GM18498 (cell line): ENCODE measurements at regions not wholly inside any gene's neighbourhood (a gene's known extent, or its start where the extent isn't known, plus 50 kb on each side); places are given as distances from the start of the nearest gene placed in this dataset.

Experiments used
- ATAC-seq: cut with Tn5 transposase; IDR thresholded peaks from one replicate; pipeline ENCODE4 v1.9.1; 2021; ENCODE audit warnings: mild to moderate bottlenecking, moderate library complexity; ENCODE audit not compliant: unreplicated experiment

DNA sequence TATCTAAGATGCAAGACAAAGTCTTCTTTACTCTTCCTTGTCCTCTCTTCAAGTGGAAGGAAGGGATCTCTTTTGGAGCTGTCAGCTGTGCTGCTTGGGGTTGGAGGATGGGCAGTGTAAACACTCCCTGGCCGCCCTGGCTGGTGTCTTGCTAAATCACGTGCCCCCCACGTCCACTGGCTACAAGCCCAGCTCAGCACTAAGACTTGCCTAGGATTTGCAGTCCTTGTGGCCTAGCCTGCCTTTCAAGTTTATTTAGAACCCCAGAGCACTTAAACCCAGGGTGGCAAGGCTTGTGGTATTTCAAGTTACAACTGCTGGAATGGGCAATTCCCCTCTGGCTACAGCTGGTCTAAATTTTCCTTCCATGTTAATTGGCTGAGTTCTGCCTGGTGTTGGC lies 272.4 kb upstream of the MYO3A start:
- ATAC-seq, result no peak

DNA sequence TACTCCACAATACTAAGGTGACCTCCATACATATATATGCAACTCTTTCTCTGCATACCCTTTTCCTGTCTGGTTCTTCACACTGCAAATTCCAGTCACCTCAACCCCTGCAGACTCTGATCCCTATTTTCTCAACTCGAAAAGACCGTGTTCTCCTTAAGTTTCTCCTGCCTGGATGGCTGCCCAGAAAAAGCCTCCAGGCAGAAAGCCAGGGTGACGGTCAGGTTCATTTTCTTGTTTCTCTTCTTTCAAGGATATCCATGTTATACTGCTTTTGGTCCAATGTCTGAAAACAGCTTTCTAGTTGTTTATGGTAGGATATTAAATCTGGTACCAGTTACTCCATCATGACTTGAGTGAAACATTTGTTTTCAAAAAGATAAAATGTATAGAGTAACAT lies 267.8 kb upstream of the MYO3A start:
- no peak for ATAC-seq

DNA sequence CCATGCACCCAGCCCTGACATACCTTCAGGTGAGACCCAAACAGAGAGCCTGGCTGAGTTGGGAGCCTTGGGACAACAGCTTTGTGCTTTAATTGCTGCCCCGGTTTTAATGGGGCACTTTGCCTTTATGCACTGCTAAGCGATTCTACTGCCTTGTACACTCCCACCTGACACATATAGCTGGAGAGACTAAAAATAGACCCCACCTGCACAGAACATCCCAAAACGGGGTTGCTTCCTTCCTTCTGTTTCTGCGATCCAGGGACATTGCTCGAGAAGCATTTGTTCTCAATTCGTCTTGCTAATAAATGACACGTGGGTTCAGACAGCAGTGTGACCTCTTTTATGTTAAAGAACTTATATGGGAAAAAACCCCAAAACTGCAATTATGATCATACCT lies 258.8 kb upstream of the MYO3A start:
- no peak for ATAC-seq

DNA sequence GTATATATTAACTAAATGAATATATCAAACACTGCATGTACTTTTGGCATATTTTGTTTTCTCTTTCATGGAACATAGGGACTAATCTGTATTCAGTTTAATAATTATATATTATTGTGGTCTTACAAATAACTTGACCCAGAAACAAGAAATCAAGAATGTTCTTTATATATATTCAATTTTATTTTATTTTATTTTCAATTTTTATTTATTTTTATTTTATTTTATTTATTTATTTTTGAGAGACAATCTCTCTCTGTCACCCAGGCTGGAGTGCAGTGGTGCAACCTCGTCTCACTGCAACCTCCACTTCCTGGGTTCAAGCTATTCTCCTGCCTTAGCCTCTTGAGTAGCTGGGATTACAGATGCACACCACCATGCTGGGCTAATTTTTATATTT lies 258.4 kb upstream of the MYO3A start:
- no peak for ATAC-seq

DNA sequence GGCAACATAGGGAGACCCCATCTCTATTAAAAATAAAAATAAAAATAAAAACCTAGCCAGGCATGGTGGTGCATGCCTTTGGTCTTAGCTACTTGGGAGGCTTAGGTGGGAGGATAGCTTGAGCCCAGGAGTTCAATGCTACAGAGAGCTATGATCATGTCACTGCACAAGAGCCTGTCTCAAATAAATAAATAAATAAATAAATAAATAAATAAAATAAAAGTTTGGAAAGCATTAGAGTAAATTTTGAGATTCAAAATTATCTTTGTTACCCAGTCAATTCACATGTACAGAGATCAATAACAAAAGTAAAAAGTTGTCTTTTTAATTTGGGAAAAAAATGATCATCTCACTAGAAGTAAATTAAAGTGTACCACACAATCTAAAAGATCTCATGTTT lies 255.8 kb upstream of the MYO3A start:
- ATAC-seq, result no peak

DNA sequence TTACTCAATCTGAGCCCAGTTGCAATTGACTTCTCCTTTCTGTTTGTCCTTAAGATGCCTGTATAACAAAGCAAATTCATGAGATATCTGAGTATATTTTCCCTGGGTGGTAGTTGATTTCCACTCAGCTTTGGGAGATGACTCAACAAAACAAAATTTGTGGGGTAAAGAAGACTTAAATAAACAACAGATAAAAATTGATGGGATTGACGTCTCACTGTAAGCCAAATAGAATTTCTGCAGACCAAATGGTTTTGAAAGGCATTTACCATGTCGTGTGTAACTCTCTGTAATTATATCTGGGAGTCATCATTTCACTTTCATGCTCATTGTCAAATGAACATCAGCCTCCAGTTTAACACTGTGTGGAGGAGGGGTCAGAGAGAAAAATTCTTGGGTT lies 255.4 kb upstream of the MYO3A start:
- ATAC-seq, result no peak

DNA sequence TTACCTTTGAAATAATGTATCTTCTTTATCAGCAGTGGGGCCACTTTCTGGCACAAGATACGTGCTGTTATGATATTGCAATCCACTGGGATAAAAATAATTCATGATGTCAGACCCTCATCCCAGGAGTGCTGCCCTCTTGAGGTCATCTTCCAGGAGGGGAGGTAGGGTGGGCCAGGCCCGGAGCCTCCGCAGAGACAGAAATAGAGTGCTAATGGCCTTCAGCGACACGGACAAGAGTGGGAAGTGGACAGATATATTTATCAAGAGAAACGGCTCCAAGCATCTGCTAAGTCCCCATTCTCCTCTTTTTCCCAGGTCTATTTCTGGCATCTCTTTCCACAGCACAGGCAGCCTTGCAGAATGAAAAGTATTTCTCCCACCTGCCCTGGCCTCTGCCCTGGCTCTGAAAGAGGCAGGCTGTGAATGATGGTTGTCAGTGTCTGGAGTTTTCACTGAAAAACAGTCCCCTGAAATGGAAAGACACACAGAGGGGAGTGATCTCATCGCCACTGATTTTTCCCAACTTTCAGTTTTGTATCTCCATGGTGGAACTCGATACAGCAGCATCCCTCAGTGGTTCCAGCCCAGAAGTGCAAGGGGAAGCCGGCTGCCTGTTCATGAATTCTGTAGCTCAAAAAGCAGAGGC lies 251.7 kb upstream of the MYO3A start:
- no peak for ATAC-seq

DNA sequence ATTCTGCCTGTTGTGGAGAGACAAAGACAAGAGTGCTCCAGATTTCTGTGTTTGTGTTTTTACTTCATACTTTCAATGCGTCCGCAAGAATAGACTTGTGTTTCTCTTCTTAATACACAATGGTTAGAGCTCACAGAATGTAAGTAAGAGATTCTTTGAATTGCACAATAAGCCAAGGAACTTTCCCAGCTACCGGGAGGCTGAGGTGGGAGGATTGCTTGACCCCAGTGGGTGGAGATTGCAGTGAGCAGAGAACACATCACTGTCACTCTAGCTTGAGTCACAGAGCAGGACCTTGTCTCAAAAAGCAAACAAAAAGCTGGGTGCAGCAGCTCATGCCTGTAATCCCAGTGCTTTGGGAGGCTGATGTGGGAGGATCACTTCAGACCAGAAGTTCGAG lies 250.7 kb upstream of the MYO3A start:
- no peak for ATAC-seq

DNA sequence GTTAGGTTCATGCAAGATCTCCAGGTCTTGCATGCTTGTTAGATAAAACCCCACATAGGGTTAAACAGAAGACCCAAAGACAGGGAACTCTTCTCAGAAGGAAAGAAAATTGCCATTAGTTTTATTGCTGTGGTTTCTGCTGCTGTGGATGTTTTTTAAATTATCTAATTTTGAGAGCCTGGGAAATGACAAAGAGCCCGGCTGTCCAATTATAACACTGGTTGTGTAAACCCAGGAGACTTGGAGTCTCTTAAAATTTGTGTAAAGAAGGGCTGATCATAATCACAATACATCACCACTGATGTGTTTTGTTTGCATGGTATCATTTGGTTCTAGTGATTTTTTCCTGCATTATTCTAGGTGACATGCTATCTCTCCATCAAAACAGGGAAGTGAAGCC lies 246.5 kb upstream of the MYO3A start:
- ATAC-seq, result no peak

DNA sequence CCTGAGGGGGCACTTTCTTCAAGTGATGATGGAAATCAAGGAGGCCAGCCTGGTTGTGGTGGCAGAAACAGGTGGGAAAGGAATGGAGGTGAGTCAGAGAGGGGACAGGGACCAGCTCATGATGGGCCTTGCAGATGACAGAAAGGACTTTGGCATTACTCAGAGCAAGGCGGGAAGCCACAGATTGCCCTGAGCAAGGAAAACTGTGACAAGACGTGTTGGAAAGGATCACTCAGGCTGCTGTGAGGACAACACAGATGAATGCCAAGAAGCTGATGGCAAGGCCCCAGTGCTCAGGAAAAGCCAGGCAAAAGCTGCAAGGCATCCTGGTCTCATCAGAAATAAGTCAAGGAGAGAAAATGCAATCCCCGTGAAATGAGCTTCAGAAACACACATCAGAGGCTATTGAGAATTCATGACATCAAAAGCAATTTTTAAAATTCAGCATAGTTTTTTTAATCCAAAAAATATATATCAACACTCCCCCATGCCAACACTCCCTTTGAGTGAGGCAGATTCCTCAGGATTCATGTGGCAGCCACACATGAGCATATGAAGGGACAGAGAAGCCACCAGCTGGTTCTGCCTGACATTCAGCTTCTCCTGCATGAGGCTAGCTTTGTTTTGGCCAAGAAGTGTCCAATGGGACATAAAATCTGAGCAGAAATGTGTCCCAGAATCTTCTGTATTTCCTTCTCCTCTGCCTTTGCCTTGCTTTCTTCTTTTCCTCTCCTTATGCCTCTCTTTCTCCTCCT lies 244.5 kb upstream of the MYO3A start:
- no peak for ATAC-seq

DNA sequence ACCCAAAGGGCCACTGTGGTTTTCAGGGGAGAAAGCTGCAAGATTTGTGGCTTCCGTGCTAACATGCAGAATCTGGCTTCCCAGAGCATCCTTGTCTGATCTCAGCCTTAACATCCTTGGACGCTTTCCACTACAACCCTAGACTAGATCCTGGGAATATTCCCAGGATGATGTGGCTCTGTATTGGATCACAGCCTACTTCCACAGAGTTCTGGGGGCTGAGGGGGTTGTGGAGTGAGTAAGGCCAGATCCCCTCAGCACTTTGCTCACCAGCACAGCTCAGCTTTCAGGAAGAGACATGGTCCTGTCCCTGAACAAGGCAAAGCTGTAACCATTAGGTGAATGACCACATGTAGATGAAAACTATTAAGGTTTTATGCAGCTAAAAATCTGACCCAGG lies 241.3 kb upstream of the MYO3A start:
- ATAC-seq, result no peak

DNA sequence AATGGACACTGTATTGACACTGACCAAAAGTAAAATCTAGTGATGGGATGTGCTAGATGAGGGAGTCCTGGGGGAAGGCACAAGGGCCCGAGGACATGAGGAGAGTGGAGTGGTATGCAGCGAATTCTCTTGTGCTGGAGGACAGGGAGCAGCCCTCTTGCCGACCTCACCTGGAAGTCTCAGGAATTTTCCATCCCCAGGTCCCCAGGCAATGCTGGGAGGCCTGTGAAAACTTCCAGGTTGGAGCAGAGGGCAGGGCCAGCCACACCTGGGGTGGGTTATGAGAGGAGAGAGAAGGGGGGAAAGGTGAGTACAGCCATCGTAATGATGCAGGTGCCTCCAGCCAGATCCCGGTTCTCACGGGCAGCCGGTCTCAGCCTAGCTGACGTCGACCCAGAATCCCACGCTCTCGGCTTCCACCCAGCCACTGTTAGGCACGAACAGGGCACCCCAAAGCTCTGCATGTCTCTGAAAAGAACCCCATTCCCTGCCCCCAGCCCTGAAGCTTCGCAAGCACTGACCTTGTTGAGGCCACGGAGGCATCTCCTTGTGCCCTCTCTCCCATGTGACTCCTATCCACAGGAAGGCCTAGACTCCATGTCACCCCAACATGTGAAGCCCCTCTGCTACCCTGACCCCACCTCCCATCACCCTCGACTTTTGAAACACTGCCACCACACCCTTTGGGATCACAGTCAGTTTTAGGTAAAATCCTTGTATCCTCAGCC lies 239.7 kb upstream of the MYO3A start:
- ATAC-seq, result no peak

DNA sequence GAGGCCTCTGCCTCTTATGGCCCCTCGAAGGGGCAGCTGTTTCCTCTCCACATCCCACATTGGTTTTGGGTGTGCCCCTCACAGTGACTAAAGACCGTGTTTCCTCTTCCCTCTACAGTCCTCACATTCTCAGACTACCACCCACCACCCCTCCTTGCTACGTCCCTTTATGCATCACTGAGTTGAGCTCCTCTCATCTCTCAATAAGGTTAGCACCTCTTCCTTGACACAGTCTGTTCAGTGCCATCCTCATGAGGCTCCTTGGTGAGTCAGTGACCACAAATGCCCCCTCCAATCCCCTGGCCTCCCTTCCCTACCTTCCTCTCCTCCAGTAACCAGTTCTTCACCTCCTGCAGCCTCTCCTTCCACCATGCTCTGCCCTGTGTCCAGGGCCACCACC lies 239.1 kb upstream of the MYO3A start:
- ATAC-seq, result no peak

DNA sequence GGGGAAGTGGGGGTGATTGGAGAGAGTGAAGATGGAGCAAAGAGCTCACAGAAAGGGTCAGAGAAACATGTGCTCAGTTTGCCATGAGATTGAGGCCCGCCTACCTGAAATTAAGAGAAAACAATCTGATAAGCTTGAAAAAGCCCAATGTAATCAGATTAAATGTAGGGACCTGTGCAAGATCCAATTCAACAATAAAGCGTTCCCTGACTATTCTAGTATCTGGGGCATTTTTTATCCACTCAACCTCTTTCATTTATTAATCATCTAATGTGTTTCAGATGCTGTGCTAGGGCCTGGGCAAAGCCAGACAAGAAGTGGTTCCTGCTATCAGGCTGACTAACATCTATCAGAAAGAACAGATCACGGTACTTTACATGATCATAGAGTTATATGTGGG lies 238.4 kb upstream of the MYO3A start:
- ATAC-seq, result no peak

DNA sequence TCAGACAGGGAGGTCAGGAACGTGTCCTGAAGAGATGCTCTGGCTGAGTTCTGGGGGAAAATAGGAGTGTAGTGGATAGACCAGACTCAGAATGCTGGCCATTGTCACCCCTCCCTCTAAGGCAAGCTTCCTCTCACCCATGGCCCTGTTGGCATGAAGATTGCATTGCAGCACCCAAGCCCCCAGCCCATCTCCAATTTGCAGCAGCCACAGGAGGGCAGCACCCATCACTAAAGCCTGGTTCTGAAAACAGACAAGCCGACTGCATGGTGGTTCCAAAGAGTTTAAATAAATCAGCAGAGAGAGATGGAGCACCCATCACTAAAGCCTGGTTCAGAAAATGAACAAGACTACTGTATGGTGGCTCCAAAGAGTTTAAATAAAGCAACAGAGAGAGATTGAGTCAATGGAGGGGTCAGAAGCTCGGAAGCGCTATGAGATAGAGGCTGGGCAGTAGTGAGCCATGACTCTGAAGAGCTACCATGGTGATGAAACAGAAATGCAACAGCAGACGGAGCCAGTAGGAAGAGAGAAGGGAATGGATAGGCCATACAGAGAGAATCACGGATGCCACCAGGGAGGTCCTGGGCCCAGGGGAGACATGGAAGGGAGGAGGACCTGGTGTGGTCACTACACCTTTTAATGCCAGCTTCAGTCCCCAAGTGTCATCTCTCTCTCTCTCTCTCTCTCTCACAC lies 237.9 kb upstream of the MYO3A start:
- no peak for ATAC-seq

DNA sequence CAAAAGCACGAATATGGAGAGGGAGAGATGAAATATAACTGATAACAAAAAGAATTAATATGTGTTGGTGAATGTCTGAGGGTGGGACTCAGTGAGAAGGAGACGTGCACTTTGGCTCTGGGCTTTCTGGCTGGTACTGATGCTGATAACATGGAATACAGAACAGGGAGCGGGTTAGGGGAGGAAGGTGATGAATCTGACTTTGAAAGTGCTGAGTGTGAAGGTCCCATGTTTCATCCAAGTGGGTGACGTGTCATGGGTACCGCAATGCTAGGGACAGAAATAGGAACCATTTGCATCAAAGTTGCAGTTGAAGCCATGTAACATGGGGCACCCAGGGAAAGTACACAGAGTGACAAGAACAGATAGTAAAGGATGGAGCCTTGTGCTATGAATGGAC lies 236.6 kb upstream of the MYO3A start:
- no peak for ATAC-seq

DNA sequence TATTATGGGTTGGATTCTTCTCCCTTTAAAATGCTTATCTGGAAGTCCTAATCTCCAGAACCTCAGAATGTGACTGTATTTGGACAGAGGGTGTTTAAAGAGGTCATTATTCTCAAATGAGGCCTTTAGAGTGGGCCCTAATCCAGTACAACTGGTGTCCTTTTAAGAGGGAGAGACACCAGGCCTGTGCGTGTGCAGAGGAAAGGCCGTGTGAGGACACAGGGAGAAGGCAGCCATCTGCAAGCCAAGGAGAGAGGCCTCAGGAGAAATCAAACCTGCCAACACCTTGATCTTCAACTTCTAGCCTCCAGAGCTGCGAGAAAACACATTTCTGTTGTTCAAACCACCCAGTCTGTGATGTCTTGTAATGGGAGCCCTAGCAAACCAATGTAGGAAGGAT lies 235.4 kb upstream of the MYO3A start:
- ATAC-seq, result no peak

DNA sequence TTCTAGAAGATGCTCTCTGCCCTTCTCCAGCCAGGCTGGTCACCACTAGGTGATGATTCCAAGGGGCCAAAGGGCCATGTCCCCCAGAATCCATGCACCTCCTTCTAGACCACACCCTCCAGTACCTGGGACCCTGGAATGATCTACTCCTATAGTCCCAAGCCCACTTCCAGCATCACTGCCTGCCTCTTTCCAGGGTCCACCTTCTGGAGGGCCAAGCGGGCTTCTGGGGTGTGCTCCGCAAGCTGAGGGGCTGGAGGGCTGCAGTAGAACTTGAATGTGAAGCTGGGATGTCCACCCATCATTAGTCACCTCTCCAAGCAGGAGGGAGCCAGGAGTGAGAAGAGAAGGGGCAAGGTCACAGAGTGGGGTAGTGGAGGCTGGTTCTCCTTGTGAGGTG lies 234.4 kb upstream of the MYO3A start:
- ATAC-seq, result no peak

DNA sequence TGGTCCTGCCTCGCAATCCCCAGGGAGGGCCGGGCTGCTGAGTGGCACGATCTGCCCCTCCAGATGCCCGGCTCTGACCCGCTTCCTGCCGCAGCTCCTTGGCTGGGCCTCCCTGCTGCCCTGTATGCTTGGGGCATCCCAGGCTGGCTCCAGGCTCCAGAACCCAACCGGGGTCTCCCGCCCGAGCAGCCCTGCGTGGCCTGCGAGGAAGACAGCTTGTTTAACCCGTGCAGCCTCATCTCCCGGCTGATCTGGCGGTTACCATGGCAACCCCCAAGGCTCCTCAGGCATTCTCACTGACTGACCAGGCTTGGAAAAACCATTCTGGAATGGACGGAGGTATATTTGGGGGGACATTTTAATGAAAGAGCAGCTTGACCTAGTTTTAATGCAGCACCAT lies 232.4 kb upstream of the MYO3A start:
- ATAC-seq, result no peak

DNA sequence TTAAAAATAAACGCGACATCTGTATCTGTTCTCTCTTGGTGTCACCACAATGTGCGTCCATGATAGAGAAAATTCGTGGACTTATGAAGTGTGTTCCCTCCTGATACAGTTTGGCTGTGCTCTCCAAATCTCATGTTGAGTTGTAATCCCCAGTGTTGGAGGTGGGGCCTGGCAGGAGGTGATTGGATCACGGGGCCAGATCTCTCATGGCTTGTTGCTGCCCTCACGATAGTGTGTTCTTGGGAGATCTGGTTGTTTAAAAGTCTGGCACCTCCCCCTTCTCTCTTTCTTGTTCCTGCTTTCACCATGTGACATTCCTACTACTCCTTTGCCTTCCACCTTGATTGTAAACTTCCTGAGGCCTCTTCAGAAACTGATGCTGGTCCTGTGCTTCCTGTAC lies 229.4 kb upstream of the MYO3A start:
- no peak for ATAC-seq

DNA sequence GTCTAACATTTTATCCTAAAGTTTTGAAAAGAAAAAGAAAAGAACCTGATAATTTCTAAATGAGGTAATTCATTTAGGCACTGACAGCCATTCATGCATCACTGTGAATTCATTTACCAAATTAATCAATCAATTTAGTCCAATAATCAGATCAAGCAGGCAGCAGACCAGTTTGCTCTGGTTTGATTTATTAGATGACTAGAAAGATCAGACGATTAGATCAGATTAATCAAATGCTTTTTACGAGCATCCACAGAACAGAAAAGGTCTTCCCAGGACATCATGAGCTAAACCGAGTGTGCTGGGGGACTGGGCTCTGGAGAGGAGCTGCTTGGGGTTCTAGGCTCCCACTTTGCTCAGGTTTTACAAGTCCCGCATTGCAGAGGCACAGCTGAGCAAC lies 226.5 kb upstream of the MYO3A start:
- no peak for ATAC-seq
